ENCODE measurements at regions not wholly inside any gene's neighbourhood (a gene's known extent, or its start where the extent isn't known, plus 50 kb on each side); places are given as distances from the start of the nearest gene placed in this dataset.
"Not testable (repeated sequence)": the region's sequence is repeated elsewhere in the genome, so short reads cannot be mapped to it uniquely, and the experiment has no call there.

DNA sequence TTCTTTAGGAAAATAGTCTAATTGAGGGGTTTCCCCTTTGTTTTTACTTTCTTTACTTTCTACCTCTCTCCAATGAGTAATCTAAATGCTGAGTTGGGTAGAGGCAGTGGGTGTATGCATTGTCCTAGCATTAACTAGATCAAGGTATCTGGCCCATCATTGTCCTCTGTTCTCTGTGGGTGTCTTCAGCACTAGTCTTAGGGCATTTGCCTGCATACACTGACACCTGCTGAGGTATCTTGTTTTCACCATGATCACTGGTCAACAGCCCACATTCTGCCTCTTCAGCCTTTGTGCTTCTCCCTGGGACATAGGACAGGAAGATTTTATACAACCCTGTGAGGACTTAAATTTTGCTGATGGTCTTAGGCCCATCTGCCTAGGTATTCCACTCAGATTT is 371.1 kb downstream of the RAB38 start:
- Histone ChIP-seq H3K27me3 (no peaks in the 10 kb centered on the region), H3K36me3 (no peaks in the 10 kb centered on the region), H3K4me3 (no peak overlapping the region), H3K4me1 (ENCODE audit: insufficient read depth) (no peaks in the 10 kb centered on the region), H3K9me3 (no peaks in the 10 kb centered on the region), H3K27ac (no peak overlapping the region)
- no peak for DNase-seq
- intact Hi-C loops (cut with DNase I), result no loop called here
- TF ChIP-seq CTCF (IDR thresholded peaks at IDR 0.05) (no peak), POLR2A (IDR thresholded peaks at IDR 0.05) (no peak), EP300 (IDR thresholded peaks at IDR 0.05) (no peak)

GRCh38 chr11:87803748-87804147 is 371.5 kb downstream of the RAB38 start:
- 80 to 89% (median 85%) methylated on average over 3 of the region's 3 CpGs for WGBS, 3 donors

GRCh38 chr11:87784862-87785261 is 390.4 kb downstream of the RAB38 start:
- DNase-seq; H3K27ac ChIP-seq; H3K4me3 ChIP-seq; H3K27me3 ChIP-seq; H3K4me1 ChIP-seq (ENCODE audit: insufficient read depth); H3K36me3 ChIP-seq; H3K9me3 ChIP-seq; intact Hi-C loops (cut with DNase I): not testable (repeated sequence)
- 85 to 95% (median 86%) methylated on average over 7 of the region's 7 CpGs for WGBS, 3 donors

More at GRCh38 chr11:87803748-87804147, 371.5 kb downstream of the RAB38 start:
- Histone ChIP-seq H3K4me3 (no peak overlapping the region), H3K4me1 (ENCODE audit: insufficient read depth) (no peaks in the 10 kb centered on the region), H3K9me3 (no peaks in the 10 kb centered on the region), H3K27ac (no peak overlapping the region), H3K36me3 (no peaks in the 10 kb centered on the region), H3K27me3 (no peaks in the 10 kb centered on the region)
- no peak for DNase-seq
- TF ChIP-seq EP300 (IDR thresholded peaks at IDR 0.05) (no peak), POLR2A (IDR thresholded peaks at IDR 0.05) (no peak), CTCF (IDR thresholded peaks at IDR 0.05) (no peak)
- intact Hi-C loops (cut with DNase I), result no loop called here

DNA sequence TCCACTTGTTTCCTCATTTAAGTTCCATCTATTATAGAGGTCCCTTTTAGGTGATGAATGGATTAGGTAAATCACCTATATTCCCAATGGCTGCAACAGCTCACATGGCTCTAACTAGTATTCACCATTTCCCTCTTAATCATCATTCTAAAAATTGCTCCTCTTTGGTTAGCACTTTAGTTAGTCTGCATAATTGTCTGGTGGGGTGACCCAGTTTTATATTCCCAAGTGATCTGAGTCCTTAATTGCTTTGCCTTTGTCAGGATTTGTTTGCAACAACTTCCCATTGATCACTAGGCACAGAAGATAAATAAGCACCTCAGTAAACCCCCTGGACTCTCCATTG is 395.2 kb downstream of the RAB38 start:
- H3K4me3 ChIP-seq, result no peak overlapping the region
- no peak for DNase-seq
- TF ChIP-seq POLR2A (IDR thresholded peaks at IDR 0.05) (no peak), EP300 (IDR thresholded peaks at IDR 0.05) (no peak), CTCF (IDR thresholded peaks at IDR 0.05) (no peak)
- no peak overlapping the region for H3K27ac ChIP-seq
- no peaks in the 10 kb centered on the region for H3K4me1 ChIP-seq (ENCODE audit: insufficient read depth)
- H3K36me3 ChIP-seq, result no peaks in the 10 kb centered on the region
- intact Hi-C loops (cut with DNase I), result no loop called here
- H3K9me3 ChIP-seq, result no peaks in the 10 kb centered on the region
- H3K27me3 ChIP-seq, result no peaks in the 10 kb centered on the region

- 33 to 38% (median 38%) methylated on average over 2 of the region's 2 CpGs for WGBS, 3 donors
- Histone ChIP-seq H3K9me3 (no peaks in the 10 kb centered on the region), H3K4me3 (no peak overlapping the region), H3K36me3 (no peaks in the 10 kb centered on the region), H3K27ac (no peak overlapping the region), H3K27me3 (no peaks in the 10 kb centered on the region), H3K4me1 (ENCODE audit: insufficient read depth) (no peaks in the 10 kb centered on the region)
- intact Hi-C loops (cut with DNase I), result no loop called here
- DNase-seq, result no peak
- TF ChIP-seq CTCF (IDR thresholded peaks at IDR 0.05), result no peak
- TF ChIP-seq POLR2A (IDR thresholded peaks at IDR 0.05), result no peak
- TF ChIP-seq EP300 (IDR thresholded peaks at IDR 0.05), result no peak
These were observed 395.8 kb downstream of the RAB38 start for GRCh38 chr11:87779276-87780067.

Measured in ovary (tissue), 7 donors.